Raji (cell line): ENCODE measurements at regions not wholly inside any gene's neighbourhood (a gene's known extent, or its start where the extent isn't known, plus 50 kb on each side); places are given as distances from the start of the nearest gene placed in this dataset.

Experiments
- POLR2A ChIP-seq: IDR thresholded peaks from 2 replicates; pipeline ENCODE4 v1.6.1; 2011; ENCODE audit warnings: low read depth, low read length, control low read depth; ENCODE audit not compliant: insufficient read depth

- no peak for TF ChIP-seq POLR2A
Measured at GRCh38 chr14:22500525-22500924, 88.5 kb downstream of the DAD1 start.

- TF ChIP-seq POLR2A: no peak
Measured at GRCh38 chr14:22497671-22498093, 91.3 kb downstream of the DAD1 start.

- TF ChIP-seq POLR2A: no peak
Measured at GRCh38 chr14:22497144-22497423, 91.9 kb downstream of the DAD1 start.

DNA sequence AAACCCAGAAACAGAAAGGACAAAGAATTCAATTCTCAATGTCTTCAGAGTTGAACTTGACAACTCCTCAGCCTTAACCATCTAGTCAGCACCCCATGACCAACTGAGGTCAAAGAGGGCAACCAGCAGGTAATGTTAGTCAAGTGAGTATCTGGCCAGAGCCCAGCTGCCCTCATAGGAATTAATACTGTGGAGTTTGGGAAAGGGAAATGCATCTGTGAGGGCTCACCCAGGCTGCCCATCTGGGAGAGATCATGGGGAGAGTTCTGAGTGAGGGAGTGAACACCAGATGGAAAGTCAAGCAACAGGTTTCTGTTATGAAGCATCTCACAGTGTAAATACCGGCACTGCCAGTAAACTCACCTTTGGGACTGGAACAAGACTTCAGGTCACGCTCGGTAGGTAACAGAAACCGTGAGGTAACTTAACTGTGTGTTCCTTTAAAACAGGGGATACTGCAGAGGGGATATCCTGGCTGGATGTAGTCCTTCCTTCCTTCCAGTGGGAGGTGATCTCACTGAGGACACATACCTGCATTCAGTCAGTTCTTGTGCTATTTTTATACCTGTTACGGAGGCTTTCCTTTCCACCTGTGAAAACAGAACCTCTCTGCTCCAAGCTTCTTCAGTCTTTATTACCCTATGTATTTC is 94.4 kb downstream of the DAD1 start:
- TF ChIP-seq POLR2A: no peak

DNA sequence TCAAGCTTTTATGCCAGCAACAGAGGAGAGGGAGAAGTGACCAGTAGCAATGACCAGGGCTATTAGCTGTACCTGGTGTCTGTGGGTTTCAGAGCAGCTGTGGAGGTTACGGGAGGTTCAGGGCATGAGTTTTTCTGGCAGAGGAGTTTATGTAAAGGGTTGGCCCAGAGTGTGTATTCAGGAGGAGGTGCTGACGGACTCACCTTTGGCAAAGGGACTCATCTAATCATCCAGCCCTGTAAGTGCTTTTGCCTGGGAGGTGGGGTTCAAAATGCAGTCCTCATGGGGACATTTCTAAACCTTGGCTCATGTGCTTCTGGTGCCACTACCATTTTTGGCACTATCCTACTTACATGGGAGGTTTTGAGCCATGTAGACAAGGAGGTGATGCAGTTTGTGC is 95.3 kb downstream of the DAD1 start:
- TF ChIP-seq POLR2A: no peak

DNA sequence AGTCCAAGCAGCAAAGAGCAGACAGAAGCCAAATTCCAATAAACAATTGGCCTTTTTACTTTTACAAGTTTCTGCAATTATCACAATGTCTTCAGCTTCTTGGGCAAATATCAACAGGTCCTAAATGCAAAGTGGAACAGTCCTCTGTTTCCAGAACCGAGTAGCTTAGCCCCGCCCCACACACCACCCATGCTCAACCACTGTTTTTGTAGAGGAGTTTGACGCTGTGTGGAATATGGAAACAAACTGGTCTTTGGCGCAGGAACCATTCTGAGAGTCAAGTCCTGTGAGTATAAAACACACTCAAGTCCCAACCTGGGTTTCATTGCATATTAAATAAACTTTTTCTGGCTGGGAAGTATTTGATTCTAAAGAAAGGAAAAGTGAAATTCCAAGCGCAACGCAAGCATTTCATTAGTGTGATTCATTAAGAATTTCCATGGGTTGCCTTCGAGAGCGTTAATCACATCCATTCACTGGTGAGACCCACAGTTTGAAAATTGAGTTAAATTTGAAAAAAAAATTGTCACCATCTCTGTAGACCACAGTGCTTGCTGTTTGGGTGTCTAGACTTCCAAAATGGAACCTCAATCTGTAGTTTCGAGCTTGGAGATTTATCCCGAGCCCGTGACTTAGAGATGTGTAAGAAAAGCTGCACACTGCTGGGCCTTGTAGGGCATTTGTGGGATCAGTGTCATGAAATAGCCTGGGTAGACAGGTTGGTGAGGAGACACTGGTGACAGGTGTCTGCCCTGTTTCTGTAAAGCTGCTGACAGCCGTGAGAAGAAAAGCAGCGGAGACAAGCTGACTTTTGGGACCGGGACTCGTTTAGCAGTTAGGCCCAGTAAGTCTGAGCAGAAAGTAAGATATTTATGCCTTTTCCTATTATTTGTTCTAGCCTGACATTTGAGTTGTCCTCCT is 96.1 kb downstream of the DAD1 start:
- TF ChIP-seq POLR2A: no peak

- no peak for TF ChIP-seq POLR2A
Measured at GRCh38 chr14:22491683-22492621, 97.1 kb downstream of the DAD1 start.

- TF ChIP-seq POLR2A: no peak
Measured at GRCh38 chr14:22489957-22490950, 98.8 kb downstream of the DAD1 start.

- TF ChIP-seq POLR2A: no peak
Measured at GRCh38 chr14:22489244-22489545, 99.8 kb downstream of the DAD1 start.

- TF ChIP-seq POLR2A: no peak
Measured at GRCh38 chr14:22488522-22489243, 100.3 kb downstream of the DAD1 start.

- no peak for TF ChIP-seq POLR2A
Measured at GRCh38 chr14:22487941-22488340, 101.1 kb downstream of the DAD1 start.

- no peak for TF ChIP-seq POLR2A
Measured at GRCh38 chr14:22487401-22487800, 101.6 kb downstream of the DAD1 start.

DNA sequence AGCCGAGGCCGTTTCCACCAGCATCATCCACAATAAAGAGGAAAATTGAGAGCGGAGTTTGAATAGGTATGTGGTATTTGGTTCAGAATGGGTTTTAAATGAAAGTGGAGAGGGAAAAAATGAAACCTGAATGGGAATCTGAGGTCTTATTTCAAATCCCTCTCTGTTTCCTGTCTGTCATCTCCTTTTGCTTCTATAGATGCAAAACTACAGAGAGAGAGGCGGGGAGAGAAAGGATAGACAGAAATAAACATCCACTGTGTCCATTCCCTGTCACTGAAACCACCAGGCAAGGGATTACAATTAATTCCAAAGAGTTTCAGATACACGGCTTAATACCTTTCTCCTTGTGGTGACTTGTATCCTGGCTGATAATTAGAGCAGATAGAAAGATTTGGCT is 102.3 kb downstream of the DAD1 start:
- no peak for TF ChIP-seq POLR2A

DNA sequence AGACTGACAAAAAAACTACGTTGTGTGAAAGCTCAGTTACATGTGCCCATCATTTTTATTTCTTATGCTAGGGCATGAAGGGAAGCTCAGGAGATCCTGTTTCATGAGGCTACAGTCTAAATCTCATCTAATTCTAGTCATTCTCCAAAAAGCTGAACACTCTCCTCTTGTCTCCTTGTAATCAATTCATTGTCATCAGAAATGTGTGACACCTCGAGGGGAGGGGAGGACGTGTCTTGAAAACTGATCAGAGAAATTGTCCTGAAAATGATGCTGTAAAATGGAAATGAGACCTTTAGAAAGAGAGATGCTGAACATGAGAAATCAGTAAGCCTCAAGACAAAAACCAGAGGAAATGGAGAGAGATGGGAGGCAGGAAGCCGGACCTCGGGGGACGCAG is 103.4 kb downstream of the DAD1 start:
- TF ChIP-seq POLR2A: no peak
